IMR-90 (cell line): ENCODE measurements at regions not wholly inside any gene's neighbourhood (a gene's known extent, or its start where the extent isn't known, plus 50 kb on each side); places are given as distances from the start of the nearest gene placed in this dataset.

ENCODE experiments used
- BHLHE40 ChIP-seq: fragments of 150-350 bp; IDR thresholded peaks from 2 replicates; pipeline ENCODE4 v1.6.1; 2016; ENCODE audit warnings: mild to moderate bottlenecking, low read depth, low read length
- CEBPB ChIP-seq: IDR thresholded peaks from 2 replicates; pipeline ENCODE4 v1.6.1; 2012; ENCODE audit warnings: low read depth, low read length, improper control_type of control experiment
- CHD1 ChIP-seq: IDR thresholded peaks from 2 replicates; pipeline ENCODE4 v1.6.1; 2012; ENCODE audit warnings: low read depth, low read length, improper control_type of control experiment
- POLR2A ChIP-seq: IDR thresholded peaks from 2 replicates; pipeline ENCODE4 v1.6.1; 2012; ENCODE audit warnings: mild to moderate bottlenecking, low read depth, low read length
- RAD21 ChIP-seq: IDR thresholded peaks from 2 replicates; pipeline ENCODE4 v1.6.1; 2012; ENCODE audit warnings: low read length, improper control_type of control experiment
- RCOR1 ChIP-seq: IDR thresholded peaks from 2 replicates; pipeline ENCODE4 v1.6.1; 2012; ENCODE audit warnings: mild to moderate bottlenecking, low read length, improper control_type of control experiment; ENCODE audit not compliant: insufficient replicate concordance
- TF ChIP-seq, protein P1 (sequence below): conservative IDR thresholded peaks from 2 replicates; pipeline ENCODE4 v1.5.1; 2012; ENCODE audit warnings: mild to moderate bottlenecking, low read depth, low read length, improper control_type of control experiment
- TF ChIP-seq, protein P2 (sequence below): fragments of 150-350 bp; IDR thresholded peaks from 2 replicates; pipeline ENCODE4 v1.6.1; 2017; ENCODE audit warnings: mild to moderate bottlenecking, antibody characterized with exemption, low read length, low read depth

DNA sequence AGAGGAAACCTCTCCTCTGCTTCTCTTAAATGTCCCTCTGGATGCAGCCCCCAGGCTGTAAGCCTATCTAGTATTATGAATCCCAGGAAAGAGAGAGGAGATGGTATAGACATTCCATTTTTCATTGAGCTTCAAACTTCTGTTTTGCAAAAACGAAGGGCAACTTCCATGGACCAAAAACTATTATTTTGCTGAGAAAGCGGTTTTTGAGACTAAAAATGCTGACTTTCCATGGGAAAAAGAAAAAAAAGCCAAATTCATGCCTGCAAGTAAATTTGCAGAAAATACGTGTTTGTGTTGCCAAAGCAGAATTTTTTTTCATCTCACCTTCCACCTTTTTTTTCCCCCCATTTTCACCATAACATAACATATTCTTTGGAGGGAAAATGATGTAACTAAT is 272.5 kb upstream of the CELF4 start:
- TF ChIP-seq, protein P1, sequence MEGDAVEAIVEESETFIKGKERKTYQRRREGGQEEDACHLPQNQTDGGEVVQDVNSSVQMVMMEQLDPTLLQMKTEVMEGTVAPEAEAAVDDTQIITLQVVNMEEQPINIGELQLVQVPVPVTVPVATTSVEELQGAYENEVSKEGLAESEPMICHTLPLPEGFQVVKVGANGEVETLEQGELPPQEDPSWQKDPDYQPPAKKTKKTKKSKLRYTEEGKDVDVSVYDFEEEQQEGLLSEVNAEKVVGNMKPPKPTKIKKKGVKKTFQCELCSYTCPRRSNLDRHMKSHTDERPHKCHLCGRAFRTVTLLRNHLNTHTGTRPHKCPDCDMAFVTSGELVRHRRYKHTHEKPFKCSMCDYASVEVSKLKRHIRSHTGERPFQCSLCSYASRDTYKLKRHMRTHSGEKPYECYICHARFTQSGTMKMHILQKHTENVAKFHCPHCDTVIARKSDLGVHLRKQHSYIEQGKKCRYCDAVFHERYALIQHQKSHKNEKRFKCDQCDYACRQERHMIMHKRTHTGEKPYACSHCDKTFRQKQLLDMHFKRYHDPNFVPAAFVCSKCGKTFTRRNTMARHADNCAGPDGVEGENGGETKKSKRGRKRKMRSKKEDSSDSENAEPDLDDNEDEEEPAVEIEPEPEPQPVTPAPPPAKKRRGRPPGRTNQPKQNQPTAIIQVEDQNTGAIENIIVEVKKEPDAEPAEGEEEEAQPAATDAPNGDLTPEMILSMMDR = no peak
- TF ChIP-seq POLR2A = no peak
- no peak for TF ChIP-seq CHD1
- no peak for TF ChIP-seq RAD21
- no peak for TF ChIP-seq BHLHE40
- TF ChIP-seq CEBPB = no peak
- TF ChIP-seq, protein P2, sequence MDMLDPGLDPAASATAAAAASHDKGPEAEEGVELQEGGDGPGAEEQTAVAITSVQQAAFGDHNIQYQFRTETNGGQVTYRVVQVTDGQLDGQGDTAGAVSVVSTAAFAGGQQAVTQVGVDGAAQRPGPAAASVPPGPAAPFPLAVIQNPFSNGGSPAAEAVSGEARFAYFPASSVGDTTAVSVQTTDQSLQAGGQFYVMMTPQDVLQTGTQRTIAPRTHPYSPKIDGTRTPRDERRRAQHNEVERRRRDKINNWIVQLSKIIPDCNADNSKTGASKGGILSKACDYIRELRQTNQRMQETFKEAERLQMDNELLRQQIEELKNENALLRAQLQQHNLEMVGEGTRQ = no peak
- TF ChIP-seq RCOR1 = no peak
